ENCODE measurements at regions not wholly inside any gene's neighbourhood (a gene's known extent, or its start where the extent isn't known, plus 50 kb on each side); places are given as distances from the start of the nearest gene placed in this dataset.
A peak's percentile ranks its signal among the peaks of the same experiment; 100 is the strongest.

DNA sequence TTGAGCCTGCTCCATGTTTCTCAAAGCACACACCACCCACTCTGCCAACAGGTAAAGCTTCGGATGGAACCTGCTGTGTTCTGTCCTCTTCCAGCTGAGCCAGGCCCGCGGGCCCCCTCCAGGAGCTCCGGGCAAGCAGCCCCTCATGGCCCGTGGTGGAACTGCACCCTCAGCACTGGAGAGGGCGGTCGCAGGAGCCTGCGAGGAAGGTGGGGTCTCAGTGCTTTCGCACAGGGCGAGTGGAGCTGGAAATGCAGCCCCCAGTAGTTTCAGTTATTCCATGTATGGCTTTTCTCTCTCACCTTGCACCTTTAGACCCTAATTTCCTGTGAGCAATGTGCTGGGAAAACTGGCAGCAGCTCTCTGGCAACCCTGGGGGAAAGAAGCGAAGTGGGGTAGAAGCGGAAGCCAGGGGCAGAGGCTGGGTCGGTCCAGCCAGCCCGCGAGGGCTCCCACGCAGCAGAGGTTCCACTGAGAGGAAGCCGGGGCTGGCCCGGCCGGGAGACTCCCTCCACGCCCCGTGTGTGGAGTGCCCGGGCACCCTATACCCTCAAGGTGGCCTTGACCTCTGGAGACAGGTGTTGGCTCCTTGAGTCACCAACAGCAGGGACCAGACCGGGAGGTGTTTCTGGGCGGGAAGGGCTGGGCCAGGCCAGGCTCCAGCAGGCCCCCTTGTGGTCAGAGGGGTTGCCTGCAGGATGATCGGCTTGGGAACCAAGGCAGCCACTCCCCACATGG, 119.9 kb upstream of the TMEM45B start:
- H3K4me3 ChIP-seq (replicated peaks; ENCODE audit: low read depth, low read length), result peak overlapping the region; percentile 33
- TF ChIP-seq, protein P1, sequence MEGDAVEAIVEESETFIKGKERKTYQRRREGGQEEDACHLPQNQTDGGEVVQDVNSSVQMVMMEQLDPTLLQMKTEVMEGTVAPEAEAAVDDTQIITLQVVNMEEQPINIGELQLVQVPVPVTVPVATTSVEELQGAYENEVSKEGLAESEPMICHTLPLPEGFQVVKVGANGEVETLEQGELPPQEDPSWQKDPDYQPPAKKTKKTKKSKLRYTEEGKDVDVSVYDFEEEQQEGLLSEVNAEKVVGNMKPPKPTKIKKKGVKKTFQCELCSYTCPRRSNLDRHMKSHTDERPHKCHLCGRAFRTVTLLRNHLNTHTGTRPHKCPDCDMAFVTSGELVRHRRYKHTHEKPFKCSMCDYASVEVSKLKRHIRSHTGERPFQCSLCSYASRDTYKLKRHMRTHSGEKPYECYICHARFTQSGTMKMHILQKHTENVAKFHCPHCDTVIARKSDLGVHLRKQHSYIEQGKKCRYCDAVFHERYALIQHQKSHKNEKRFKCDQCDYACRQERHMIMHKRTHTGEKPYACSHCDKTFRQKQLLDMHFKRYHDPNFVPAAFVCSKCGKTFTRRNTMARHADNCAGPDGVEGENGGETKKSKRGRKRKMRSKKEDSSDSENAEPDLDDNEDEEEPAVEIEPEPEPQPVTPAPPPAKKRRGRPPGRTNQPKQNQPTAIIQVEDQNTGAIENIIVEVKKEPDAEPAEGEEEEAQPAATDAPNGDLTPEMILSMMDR (IDR thresholded peaks at IDR 0.05; ENCODE audit: low read length, missing control alignments), result peak; percentile 69
- DNase-seq (ENCODE audit: low read depth), result peak; percentile 35

DNA sequence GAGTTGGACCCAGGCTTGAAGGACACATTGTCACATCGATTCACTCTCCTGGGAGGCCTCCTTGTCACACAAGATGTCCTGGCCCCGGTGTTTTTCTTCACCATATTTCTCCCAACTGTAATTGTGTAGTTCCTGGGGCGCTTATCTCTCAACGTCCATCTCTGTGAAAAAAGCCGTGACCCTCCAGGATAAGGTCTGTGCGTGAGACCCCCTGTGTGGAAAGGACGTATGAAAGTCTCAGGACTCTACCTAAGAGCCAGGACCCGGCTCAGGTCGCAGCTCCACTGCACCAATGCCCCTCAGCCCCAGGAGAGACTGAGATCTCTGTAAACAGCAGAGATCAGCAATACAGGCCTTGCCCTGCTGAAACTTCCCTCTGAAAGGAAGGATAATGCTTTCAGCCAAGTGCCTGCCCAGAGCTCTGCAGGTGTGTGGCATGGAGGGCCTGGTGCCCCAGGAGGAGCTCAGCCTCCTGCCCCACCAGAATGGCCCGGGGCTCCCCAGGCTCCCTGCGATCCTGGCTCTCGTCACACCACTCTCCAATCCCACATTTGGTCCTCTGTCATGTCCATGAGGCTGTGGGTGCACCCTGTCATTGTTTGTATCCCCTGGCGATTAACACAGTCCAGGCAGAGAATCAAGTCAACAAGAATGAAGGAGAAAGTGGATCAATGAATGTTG, 119.2 kb upstream of the TMEM45B start:
- no peak for DNase-seq (ENCODE audit: low read depth)
- TF ChIP-seq, protein P1 (IDR thresholded peaks at IDR 0.05; ENCODE audit: low read length, missing control alignments), result no peak
- H3K4me3 ChIP-seq (replicated peaks; ENCODE audit: low read depth, low read length), result no peak overlapping the region

DNA sequence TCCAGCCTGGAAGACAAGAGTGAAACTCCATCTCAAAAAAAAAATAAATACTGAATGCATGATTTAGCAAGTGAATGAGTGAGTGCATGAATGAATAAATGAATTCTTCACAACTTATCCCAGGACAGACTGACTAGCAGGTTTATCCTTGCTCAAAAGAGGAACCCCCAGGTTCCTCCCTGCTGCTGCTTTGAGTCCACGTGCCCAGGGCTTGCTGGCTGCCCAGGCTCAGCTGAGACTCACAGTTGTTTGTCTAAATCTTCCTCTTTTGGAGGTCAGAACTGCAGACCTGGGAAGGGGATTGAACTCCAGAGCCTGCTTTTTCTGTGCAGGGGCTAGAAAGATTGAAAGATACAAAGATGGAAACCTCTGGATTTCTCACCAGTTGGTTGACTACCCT, 117.4 kb upstream of the TMEM45B start:
- TF ChIP-seq, protein P1 (IDR thresholded peaks at IDR 0.05; ENCODE audit: low read length, missing control alignments), result no peak
- H3K4me3 ChIP-seq (replicated peaks; ENCODE audit: low read depth, low read length), result no peak overlapping the region
- DNase-seq (ENCODE audit: low read depth), result no peak

DNA sequence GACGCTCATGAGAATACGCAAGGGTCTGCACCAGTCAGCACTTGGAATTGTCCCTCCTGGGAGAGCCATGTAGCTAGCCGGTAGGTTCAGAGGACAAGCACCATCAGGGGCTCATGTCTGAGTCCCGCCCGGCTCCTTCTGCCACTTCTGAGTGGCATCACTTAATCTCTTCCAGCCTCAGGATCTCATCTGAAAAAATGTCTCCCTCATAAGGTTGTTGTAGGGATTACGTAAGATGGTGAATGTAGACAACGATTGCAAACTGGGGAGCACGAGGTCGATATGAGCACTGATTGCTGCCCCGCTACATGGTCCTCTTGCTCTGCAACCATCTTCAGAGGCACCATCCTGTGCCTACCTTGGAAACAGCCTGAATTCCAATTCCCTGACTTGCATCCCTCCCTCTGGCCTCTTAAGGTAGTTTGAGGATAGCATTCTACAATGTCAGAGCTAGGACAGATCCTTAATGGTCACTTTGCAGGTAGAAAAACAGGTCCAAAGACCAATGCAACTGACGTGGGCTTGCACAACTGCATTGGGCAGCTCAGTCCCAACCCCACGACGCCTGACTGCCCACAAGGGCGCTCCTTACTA, 115.8 kb upstream of the TMEM45B start:
- TF ChIP-seq, protein P1 (IDR thresholded peaks at IDR 0.05; ENCODE audit: low read length, missing control alignments), result no peak
- no peak overlapping the region for H3K4me3 ChIP-seq (replicated peaks; ENCODE audit: low read depth, low read length)
- DNase-seq (ENCODE audit: low read depth), result no peak

DNA sequence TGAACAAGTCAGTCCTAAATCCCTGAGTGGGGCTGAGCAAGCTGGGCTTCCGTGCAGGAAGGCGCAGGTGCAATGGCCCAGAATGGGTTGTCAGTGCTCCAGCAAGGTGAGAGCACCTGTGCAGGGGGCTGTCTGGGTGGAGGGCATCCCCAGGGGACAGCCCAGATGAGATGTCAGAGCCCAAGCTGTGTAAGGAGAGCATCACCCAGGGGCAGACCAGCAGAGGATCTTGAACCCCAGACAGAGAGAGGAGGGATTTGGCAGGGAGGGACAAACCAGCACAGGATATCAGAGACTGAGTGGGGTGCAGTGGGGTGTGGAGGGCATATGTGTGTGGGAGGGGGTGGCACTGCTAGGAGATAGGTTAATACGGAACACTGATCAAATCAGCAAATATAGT, 114.9 kb upstream of the TMEM45B start:
- DNase-seq (ENCODE audit: low read depth), result no peak
- no peak overlapping the region for H3K4me3 ChIP-seq (replicated peaks; ENCODE audit: low read depth, low read length)
- TF ChIP-seq, protein P1 (IDR thresholded peaks at IDR 0.05; ENCODE audit: low read length, missing control alignments), result no peak

DNA sequence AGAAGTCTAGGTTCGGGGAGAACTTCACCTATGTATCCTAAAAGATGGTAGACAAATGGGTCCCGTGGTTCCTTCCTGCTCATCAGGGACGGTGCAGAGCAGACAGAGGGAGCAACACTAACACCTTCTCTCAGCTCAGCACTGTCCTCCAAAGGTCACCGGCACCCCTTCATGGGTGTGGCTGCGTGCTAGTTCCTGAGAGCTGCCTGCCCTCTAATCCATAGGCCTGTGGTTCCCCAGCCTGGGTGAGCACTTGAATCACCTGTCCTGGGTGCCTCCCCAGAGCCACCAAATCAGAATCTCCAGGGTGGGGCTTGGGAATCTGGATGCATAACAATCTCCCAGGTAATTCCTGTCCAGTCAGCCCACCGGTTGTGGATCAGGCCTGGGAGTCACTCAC, 113.9 kb upstream of the TMEM45B start:
- TF ChIP-seq, protein P1 (IDR thresholded peaks at IDR 0.05; ENCODE audit: low read length, missing control alignments), result no peak
- H3K4me3 ChIP-seq (replicated peaks; ENCODE audit: low read depth, low read length), result no peak overlapping the region
- DNase-seq (ENCODE audit: low read depth), result no peak

Measured in fibroblast of pulmonary artery (primary cell).